ENCODE measurements at regions not wholly inside any gene's neighbourhood (a gene's known extent, or its start where the extent isn't known, plus 50 kb on each side); places are given as distances from the start of the nearest gene placed in this dataset.

- DNase-seq: no peak
- ChIA-PET CTCF (no interaction called here), POLR2A (no interaction called here)
- no peaks in the 10 kb centered on the region for H4K20me1 ChIP-seq (ENCODE audit: insufficient read depth)
- H3F3A ChIP-seq (replicated peaks; ENCODE audit: insufficient read depth): no peaks in the 10 kb centered on the region
- no peaks in the 10 kb centered on the region for H3K9me3 ChIP-seq
- no peaks in the 10 kb centered on the region for H3K36me3 ChIP-seq (replicated peaks in 1 of 2; ENCODE audit: control insufficient read depth in 1 of 2, insufficient read depth in 2 of 2, low read length in 1 of 2)
- no peak for TF ChIP-seq CTCF (IDR thresholded peaks at IDR 0.05)
- TF ChIP-seq RCOR1 (IDR thresholded peaks at IDR 0.05; ENCODE audit: low read length): no peak
- no peak for TF ChIP-seq ZBTB33 (IDR thresholded peaks at IDR 0.05; ENCODE audit: borderline replicate concordance, low read depth)
- no peak for TF ChIP-seq TAF1 (IDR thresholded peaks at IDR 0.05; ENCODE audit: borderline replicate concordance, low read depth, low read length)
- no peak for TF ChIP-seq MXI1 (IDR thresholded peaks at IDR 0.05; ENCODE audit: low read depth, low read length)
- TF ChIP-seq YY1 (IDR thresholded peaks at IDR 0.05; ENCODE audit: low read depth): no peak
- no peak for TF ChIP-seq FOSL2 (IDR thresholded peaks at IDR 0.05; ENCODE audit: borderline replicate concordance, low read depth)
- no peak for TF ChIP-seq EZH2phosphoT487 (IDR thresholded peaks at IDR 0.05; ENCODE audit: borderline replicate concordance, low read depth)
- no peak for TF ChIP-seq RXRA (IDR thresholded peaks at IDR 0.05; ENCODE audit: borderline replicate concordance, low read depth)
- no peak for TF ChIP-seq SIN3A (IDR thresholded peaks at IDR 0.05; ENCODE audit: borderline replicate concordance, low read depth, low read length)
- TF ChIP-seq IRF3 (IDR thresholded peaks at IDR 0.05; ENCODE audit: low read depth, low read length): no peak
- no peak for TF ChIP-seq NFIC (IDR thresholded peaks at IDR 0.05; ENCODE audit: borderline replicate concordance)
- TF ChIP-seq, protein P1, sequence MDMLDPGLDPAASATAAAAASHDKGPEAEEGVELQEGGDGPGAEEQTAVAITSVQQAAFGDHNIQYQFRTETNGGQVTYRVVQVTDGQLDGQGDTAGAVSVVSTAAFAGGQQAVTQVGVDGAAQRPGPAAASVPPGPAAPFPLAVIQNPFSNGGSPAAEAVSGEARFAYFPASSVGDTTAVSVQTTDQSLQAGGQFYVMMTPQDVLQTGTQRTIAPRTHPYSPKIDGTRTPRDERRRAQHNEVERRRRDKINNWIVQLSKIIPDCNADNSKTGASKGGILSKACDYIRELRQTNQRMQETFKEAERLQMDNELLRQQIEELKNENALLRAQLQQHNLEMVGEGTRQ (IDR thresholded peaks at IDR 0.05; ENCODE audit: borderline replicate concordance, low read depth, low read length): no peak
- H3K9ac ChIP-seq: no peak overlapping the region
- H3K4me1 ChIP-seq (ENCODE audit: control insufficient read depth in 1 of 2, insufficient read depth in 2 of 2, low read depth in 1 of 2, low read length in 1 of 2): no peaks in the 10 kb centered on the region
- no peaks in the 10 kb centered on the region for H3K9me2 ChIP-seq
- WGBS (ENCODE audit: low lambda C conversion rate): 36% methylated on average over 4 of the region's 4 CpGs
- H3K4me2 ChIP-seq: no peak overlapping the region
- no peak overlapping the region for H3K27ac ChIP-seq (ENCODE audit: low read depth in 2 of 2, low read length in 1 of 2)
- H3K4me3 ChIP-seq (ENCODE audit: low read depth in 2 of 2, low read length in 1 of 2): no peak overlapping the region
- H2AFZ ChIP-seq (ENCODE audit: low read depth): no peak overlapping the region
- no peaks in the 10 kb centered on the region for H3K79me2 ChIP-seq (ENCODE audit: insufficient read depth)
- no peaks in the 10 kb centered on the region; the same call in 1 of the 2 replicates for H3K27me3 ChIP-seq (ENCODE audit: insufficient read depth)
Observed at GRCh38 chr16:73322856-73323255, 274.9 kb upstream of the ZFHX3 start.

Measured in SK-N-SH (cell line).